ENCODE measurements at regions not wholly inside any gene's neighbourhood (a gene's known extent, or its start where the extent isn't known, plus 50 kb on each side); places are given as distances from the start of the nearest gene placed in this dataset.

DNA sequence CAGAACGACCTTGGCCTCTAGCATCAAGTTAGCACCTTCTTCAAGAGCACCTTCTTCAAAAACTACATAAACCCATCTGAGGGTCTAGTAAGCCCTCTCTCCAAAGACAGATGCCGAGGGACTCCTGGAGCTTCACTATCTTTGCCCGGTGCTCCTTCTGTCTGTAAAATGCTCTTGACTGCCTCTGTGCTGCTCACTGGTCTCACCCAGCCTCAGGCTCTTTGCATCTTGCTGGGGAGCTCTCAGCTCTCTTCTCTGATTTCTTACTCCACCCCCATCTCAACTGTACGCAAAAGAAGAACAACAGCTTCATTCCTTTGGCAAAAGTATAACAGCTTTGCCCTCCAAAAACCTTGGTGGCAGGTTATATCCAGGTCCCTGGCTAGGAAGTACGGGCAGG is 404.2 kb downstream of the KLF12 start:
- TF ChIP-seq GTF2I (CRISPR knock-in tag; conservative IDR thresholded peaks at IDR 0.05) (no peak), CDX4 (CRISPR knock-in tag; IDR thresholded peaks at IDR 0.05; ENCODE audit: borderline replicate concordance) (no peak), MXD4 (CRISPR knock-in tag; IDR thresholded peaks at IDR 0.05; ENCODE audit: borderline replicate concordance) (no peak), NR2C2 (CRISPR knock-in tag; IDR thresholded peaks at IDR 0.05) (no peak), ESRRA (CRISPR knock-in tag; IDR thresholded peaks at IDR 0.05; ENCODE audit: borderline replicate concordance) (no peak), USF1 (CRISPR knock-in tag; IDR thresholded peaks at IDR 0.05) (no peak), ZNF671 (CRISPR knock-in tag; IDR thresholded peaks at IDR 0.05) (no peak), ZNF317 (CRISPR knock-in tag; IDR thresholded peaks at IDR 0.05; ENCODE audit: borderline replicate concordance, low read depth) (no peak), TP53 (CRISPR knock-in tag; IDR thresholded peaks at IDR 0.05) (no peak), MAX (CRISPR knock-in tag; IDR thresholded peaks at IDR 0.05) (no peak), NR1H2 (CRISPR knock-in tag; IDR thresholded peaks at IDR 0.05) (no peak), ZNF232 (CRISPR knock-in tag; IDR thresholded peaks at IDR 0.05) (no peak), NFYB (CRISPR knock-in tag; conservative IDR thresholded peaks at IDR 0.05; ENCODE audit: low read depth) (no peak), CBFB (CRISPR knock-in tag; IDR thresholded peaks at IDR 0.05; ENCODE audit: low read depth) (no peak), ATF2 (CRISPR knock-in tag; IDR thresholded peaks at IDR 0.05; ENCODE audit: borderline replicate concordance, low read depth) (no peak)
- TF ChIP-seq, protein P1, sequence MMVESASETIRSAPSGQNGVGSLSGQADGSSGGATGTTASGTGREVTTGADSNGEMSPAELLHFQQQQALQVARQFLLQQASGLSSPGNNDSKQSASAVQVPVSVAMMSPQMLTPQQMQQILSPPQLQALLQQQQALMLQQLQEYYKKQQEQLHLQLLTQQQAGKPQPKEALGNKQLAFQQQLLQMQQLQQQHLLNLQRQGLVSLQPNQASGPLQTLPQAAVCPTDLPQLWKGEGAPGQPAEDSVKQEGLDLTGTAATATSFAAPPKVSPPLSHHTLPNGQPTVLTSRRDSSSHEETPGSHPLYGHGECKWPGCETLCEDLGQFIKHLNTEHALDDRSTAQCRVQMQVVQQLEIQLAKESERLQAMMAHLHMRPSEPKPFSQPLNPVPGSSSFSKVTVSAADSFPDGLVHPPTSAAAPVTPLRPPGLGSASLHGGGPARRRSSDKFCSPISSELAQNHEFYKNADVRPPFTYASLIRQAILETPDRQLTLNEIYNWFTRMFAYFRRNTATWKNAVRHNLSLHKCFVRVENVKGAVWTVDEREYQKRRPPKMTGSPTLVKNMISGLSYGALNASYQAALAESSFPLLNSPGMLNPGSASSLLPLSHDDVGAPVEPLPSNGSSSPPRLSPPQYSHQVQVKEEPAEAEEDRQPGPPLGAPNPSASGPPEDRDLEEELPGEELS (CRISPR knock-in tag; IDR thresholded peaks at IDR 0.05) = no peak
- TF ChIP-seq, protein P2, sequence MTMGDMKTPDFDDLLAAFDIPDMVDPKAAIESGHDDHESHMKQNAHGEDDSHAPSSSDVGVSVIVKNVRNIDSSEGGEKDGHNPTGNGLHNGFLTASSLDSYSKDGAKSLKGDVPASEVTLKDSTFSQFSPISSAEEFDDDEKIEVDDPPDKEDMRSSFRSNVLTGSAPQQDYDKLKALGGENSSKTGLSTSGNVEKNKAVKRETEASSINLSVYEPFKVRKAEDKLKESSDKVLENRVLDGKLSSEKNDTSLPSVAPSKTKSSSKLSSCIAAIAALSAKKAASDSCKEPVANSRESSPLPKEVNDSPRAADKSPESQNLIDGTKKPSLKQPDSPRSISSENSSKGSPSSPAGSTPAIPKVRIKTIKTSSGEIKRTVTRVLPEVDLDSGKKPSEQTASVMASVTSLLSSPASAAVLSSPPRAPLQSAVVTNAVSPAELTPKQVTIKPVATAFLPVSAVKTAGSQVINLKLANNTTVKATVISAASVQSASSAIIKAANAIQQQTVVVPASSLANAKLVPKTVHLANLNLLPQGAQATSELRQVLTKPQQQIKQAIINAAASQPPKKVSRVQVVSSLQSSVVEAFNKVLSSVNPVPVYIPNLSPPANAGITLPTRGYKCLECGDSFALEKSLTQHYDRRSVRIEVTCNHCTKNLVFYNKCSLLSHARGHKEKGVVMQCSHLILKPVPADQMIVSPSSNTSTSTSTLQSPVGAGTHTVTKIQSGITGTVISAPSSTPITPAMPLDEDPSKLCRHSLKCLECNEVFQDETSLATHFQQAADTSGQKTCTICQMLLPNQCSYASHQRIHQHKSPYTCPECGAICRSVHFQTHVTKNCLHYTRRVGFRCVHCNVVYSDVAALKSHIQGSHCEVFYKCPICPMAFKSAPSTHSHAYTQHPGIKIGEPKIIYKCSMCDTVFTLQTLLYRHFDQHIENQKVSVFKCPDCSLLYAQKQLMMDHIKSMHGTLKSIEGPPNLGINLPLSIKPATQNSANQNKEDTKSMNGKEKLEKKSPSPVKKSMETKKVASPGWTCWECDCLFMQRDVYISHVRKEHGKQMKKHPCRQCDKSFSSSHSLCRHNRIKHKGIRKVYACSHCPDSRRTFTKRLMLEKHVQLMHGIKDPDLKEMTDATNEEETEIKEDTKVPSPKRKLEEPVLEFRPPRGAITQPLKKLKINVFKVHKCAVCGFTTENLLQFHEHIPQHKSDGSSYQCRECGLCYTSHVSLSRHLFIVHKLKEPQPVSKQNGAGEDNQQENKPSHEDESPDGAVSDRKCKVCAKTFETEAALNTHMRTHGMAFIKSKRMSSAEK (CRISPR knock-in tag; IDR thresholded peaks at IDR 0.05; ENCODE audit: borderline replicate concordance) = no peak
- POLR2A ChIA-PET = no interaction called here
- Mint-ChIP-seq H3K4me3 (no peak overlapping the region), H3K9me3 (no peaks in the 10 kb centered on the region), H3K27ac (no peak overlapping the region), H3K27me3 (ENCODE audit: low read depth) (peaks cover 16% of the 10 kb centered on the region), H3K36me3 (no peaks in the 10 kb centered on the region), H3K4me1 (peaks cover 34% of the 10 kb centered on the region)
- ATAC-seq (peak; percentile 67), DNase-seq (ENCODE audit: low spot score) (no peak)
- CTCF ChIA-PET = no interaction called here

DNA sequence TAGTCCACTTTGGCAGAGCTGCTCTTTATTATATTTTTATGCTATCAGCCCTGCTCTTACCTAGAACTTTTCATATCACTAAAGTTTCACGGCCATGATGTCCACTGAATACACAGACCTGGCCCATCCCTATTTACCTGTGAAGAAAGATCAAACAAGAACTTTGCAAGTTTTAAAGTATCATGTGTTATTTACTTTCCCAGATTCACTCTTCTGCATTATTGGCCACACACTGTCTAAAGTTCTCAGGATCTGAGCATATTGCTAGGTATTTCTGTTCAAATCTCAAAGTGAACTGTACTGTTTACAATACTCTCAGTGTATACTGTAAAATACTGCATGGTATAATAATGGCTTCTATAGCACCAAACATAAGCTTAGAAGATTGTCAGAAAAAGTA is 405.2 kb downstream of the KLF12 start:
- peaks cover 16% of the 10 kb centered on the region for H3K27me3 Mint-ChIP-seq (ENCODE audit: low read depth)
- no peak overlapping the region for H3K4me3 Mint-ChIP-seq
- H3K4me1 Mint-ChIP-seq = peaks cover 34% of the 10 kb centered on the region
- ATAC-seq (no peak), DNase-seq (ENCODE audit: low spot score) (no peak)
- H3K27ac Mint-ChIP-seq = no peak overlapping the region
- POLR2A ChIA-PET = interaction anchor here (0.6 kb wide), 1 partner anchor 608 kb away, joined by 7 read pairs; no protein-coding TSS in a partner anchor
- H3K36me3 Mint-ChIP-seq = no peaks in the 10 kb centered on the region
- no peaks in the 10 kb centered on the region for H3K9me3 Mint-ChIP-seq
- CTCF ChIA-PET = no interaction called here
- TF ChIP-seq SMAD4 (CRISPR knock-in tag; IDR thresholded peaks at IDR 0.05) (no peak), E2F1 (CRISPR knock-in tag; IDR thresholded peaks at IDR 0.05) (no peak), NFATC4 (CRISPR knock-in tag; IDR thresholded peaks at IDR 0.05) (no peak), TEAD1 (CRISPR knock-in tag; IDR thresholded peaks at IDR 0.05) (no peak), CREB1 (CRISPR knock-in tag; IDR thresholded peaks at IDR 0.05) (no peak), NR2C2 (CRISPR knock-in tag; IDR thresholded peaks at IDR 0.05) (no peak), ELF4 (CRISPR knock-in tag; IDR thresholded peaks at IDR 0.05; ENCODE audit: low read depth) (no peak), ZNF416 (CRISPR knock-in tag; IDR thresholded peaks at IDR 0.05) (no peak), FOXJ3 (CRISPR knock-in tag; IDR thresholded peaks at IDR 0.05; ENCODE audit: borderline replicate concordance) (no peak), FOXP1 (CRISPR knock-in tag; IDR thresholded peaks at IDR 0.05; ENCODE audit: borderline replicate concordance) (no peak)
- TF ChIP-seq, protein P3, sequence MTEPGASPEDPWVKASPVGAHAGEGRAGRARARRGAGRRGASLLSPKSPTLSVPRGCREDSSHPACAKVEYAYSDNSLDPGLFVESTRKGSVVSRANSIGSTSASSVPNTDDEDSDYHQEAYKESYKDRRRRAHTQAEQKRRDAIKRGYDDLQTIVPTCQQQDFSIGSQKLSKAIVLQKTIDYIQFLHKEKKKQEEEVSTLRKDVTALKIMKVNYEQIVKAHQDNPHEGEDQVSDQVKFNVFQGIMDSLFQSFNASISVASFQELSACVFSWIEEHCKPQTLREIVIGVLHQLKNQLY (CRISPR knock-in tag; IDR thresholded peaks at IDR 0.05) = no peak

Measured in WTC11 (cell line).